NCI-H1105 (cell line): ENCODE measurements at regions not wholly inside any gene's neighbourhood (a gene's known extent, or its start where the extent isn't known, plus 50 kb on each side); places are given as distances from the start of the nearest gene placed in this dataset.
"Not testable (repeated sequence)": the region's sequence is repeated elsewhere in the genome, so short reads cannot be mapped to it uniquely, and the experiment has no call there.

Source experiments
- DNase-seq: peaks from one replicate; lab custom pipeline; 2025; lab: John Stamatoyannopoulos, UW

- not testable (repeated sequence) for DNase-seq
Measured at GRCh38 chr17:77342656-77342990, 201.9 kb downstream of the SEC14L1 start.

DNA sequence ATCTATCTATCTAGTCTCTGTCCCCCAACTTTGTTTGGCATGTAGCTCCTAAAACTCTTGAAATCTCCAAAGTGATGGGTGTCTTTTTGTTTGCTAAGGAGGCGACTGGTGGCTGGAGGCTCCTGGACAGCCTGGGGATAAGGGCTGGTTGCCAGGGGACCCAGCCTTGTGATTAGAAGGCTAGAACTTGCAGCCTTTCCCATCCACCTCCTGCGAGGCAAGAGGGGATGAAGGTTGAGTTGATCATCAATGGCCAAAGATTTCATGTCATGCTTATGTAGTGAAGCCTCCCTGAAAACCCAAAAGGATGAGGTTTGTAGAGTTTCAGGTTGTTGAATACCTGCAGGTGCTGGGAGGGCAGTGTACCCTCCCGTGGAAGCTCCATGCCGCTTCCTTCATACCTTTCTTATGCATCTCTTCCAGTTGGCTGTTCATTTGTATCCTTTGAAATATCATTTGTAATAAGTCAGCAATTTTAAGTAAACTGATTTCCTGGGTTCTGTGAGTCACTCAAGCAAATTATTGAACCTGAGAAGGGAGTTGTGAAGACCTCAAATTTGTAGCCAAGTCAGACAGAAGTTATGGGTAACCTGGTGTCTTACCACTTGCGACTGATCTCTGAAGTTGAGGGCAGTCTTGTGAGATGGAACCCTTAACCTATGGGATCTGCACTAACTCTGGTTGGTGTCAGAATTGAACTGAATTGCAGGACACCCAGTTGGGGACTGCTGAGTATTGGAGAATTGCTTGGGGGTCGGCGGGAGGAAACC lies 202.4 kb downstream of the SEC14L1 start:
- no peak for DNase-seq

- no peak for DNase-seq
Measured at GRCh38 chr17:77344038-77344437, 203.3 kb downstream of the SEC14L1 start.

GRCh38 chr17:77345260-77345910 lies 204.6 kb downstream of the SEC14L1 start:
- no peak for DNase-seq

- no peak for DNase-seq
Measured at GRCh38 chr17:77346765-77347164, 206.0 kb downstream of the SEC14L1 start.

- DNase-seq = no peak
Measured at GRCh38 chr17:77347544-77347943, 206.8 kb downstream of the SEC14L1 start.

DNA sequence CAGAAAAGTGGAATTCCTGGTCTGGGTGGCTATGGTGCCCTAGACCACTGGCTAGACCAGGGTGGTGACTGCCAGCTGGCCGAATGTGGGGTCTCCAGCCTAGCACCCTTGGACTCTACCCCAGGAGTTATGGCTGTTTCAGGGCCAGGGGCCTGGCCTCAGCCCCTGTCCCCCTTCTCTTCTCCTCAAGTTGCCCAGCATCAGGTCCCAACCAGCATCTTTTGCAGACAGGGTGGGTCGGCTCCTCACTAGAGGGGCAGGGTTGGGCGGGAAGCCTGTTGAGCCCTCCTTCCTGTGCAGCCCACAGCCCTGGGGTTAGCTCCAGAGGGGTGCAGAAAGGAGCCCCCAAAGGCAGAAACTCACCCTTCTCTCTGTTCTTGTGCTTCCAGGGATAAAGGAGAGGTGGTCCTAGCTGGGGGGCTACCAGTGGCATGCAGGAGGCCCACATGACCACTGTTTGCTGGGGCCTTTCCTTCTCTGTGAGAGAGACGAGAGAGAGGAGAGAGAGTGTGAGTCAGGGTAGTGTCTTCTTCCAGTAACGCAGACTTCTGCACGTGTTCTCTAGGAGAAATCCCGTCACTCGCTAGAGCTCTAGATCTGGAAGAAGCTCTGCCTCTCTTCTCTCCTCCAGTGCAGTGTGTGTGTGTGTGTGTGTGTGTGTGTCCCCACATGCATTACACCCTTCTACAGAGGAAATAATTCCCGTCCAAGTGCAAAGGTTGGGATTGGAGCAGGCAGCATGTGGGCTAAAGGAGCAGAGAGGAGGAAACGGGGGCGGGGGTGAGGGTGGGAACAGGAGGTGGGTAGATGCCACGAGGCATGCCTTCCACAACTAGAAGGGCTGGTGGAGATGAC lies 209.4 kb downstream of the SEC14L1 start:
- DNase-seq = no peak

GRCh38 chr17:77352441-77352840 lies 211.7 kb downstream of the SEC14L1 start:
- DNase-seq = no peak

- DNase-seq = no peak
Measured at GRCh38 chr17:77352996-77353395, 212.2 kb downstream of the SEC14L1 start.

GRCh38 chr17:77353684-77354419 lies 213.1 kb downstream of the SEC14L1 start:
- DNase-seq = no peak

DNA sequence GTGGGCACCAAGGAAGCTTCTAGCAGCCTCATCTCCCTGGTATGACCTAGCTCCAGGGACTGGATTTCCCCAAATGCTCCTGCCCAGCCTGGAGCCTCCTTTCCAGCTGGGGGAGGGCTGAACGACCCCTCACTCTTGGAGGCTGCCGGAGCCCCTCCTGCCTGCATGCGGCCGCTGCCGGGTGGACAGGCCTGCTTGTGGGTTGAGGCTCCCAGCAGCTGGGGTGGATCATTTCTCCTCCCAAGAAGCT lies 213.6 kb downstream of the SEC14L1 start:
- no peak for DNase-seq

GRCh38 chr17:77354670-77355455 lies 214.1 kb downstream of the SEC14L1 start:
- no peak for DNase-seq

DNA sequence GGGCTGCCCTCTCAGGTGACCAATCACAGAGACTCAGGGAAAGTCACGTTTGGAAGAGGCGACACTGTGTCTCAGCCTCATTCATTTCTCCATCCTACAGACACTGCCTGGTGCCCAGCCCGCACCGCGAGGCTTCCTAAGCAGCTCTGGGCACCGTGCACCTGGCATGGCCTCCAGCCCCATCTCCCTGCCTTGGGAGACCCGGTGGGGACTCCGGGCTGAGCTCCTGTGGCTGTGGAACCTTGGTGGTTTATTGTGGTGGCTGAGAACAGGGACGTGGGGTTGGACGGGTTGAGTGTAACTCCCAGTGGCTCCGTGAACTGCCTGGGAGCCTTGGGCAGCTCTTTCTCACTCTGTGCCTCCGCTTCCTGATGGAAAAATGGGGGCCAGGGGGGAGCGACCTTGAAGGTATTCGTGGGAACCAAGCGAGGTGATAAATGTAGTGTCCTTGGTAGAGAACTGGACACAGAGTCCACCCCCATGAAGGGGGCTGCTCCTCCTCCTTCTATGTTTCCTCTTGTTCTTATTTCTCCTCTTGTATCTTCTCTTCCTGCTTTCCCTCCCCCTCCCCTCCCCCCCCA lies 215.4 kb downstream of the SEC14L1 start:
- peak; percentile 33 for DNase-seq

GRCh38 chr17:77356690-77357201 lies 216.0 kb downstream of the SEC14L1 start:
- no peak for DNase-seq

- DNase-seq = no peak
Measured at GRCh38 chr17:77358801-77359200, 218.0 kb downstream of the SEC14L1 start.

DNA sequence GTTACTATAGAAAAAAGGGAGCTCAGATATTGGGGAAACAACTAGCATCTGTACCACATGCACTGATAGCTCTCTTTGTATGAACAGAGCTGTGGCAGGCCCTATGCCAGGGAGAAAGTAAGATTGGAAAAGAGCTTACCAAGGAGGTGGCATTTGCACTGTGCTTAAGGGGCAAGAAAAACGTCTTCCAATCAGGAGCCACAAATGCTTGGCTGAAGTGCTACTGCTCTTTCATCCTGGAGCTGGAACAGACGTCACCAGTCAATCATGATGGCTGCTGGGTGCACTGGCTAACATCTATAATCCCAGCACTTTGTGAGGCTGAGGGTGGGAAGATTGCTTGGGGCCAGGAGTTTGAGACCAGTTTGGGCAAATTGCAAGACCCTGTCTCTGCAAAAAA lies 218.5 kb downstream of the SEC14L1 start:
- no peak for DNase-seq

- no peak for DNase-seq
Measured at GRCh38 chr17:77361986-77362620, 221.3 kb downstream of the SEC14L1 start.

DNA sequence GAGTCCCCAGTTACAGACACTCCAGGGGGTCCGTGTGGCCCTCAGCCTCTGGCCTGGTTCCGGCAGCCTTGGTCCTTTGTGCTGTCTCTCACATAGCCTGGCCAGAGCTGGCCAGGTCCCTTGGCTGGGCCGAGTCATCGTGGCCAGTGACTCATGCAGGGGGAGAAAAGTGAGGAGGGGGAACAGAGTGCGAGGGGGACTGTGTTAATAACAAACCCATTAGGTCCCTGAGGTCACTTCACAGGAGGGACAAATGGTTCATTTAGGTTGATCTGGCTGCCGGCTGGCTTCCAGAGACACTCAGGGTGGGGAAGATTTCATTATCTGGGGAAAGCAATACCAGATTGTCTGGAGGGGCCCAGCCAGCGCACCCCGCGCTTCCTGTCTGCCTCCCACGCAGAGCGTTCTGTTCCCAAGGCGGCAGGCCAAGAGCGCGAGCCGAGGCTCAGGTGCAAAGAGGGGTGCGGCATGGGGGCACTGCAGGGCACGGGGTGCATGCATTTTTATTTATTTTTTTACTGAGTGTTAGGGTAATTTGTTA lies 223.1 kb downstream of the SEC14L1 start:
- no peak for DNase-seq

GRCh38 chr17:77364381-77364911 lies 223.7 kb downstream of the SEC14L1 start:
- no peak for DNase-seq
